ENCODE measurements at regions not wholly inside any gene's neighbourhood (a gene's known extent, or its start where the extent isn't known, plus 50 kb on each side); places are given as distances from the start of the nearest gene placed in this dataset.

DNA sequence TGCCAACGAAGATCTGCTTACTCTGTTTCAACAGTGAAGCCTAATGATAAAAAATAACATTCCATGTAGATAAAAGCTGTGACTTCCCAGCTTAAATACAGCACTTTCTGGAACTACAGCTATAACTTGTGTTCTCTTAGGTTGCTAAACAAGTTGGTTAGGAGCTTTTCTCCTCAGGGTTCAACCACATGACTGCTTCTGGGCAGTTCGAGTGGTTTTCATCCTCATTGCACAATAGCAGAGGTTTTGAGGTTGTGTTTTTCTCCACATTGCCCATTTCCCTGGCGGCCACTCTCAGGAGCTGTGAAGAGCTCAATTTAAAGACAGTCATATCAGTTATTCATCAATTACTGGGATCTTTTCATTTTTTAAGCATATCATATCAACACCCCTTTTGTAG, 102.2 kb upstream of the CYP1B1 start:
- peak; percentile 66 to 76 for DNase-seq
- Histone ChIP-seq H3K4me1 (peaks cover 0 to 7% (median 1%) of the 10 kb centered on the region in 4 donors), H3K27ac (peak overlapping the region; percentile 10 to 28), H3K36me3 (no peaks in the 10 kb centered on the region), H3K9me3 (no peaks in the 10 kb centered on the region), H3K27me3 (no peaks in the 10 kb centered on the region), H3K4me3 (no peak overlapping the region)
- intact Hi-C loops (cut with DNase I; ENCODE audit: low total_unique reads), result no loop called here
- TF ChIP-seq, protein P1, sequence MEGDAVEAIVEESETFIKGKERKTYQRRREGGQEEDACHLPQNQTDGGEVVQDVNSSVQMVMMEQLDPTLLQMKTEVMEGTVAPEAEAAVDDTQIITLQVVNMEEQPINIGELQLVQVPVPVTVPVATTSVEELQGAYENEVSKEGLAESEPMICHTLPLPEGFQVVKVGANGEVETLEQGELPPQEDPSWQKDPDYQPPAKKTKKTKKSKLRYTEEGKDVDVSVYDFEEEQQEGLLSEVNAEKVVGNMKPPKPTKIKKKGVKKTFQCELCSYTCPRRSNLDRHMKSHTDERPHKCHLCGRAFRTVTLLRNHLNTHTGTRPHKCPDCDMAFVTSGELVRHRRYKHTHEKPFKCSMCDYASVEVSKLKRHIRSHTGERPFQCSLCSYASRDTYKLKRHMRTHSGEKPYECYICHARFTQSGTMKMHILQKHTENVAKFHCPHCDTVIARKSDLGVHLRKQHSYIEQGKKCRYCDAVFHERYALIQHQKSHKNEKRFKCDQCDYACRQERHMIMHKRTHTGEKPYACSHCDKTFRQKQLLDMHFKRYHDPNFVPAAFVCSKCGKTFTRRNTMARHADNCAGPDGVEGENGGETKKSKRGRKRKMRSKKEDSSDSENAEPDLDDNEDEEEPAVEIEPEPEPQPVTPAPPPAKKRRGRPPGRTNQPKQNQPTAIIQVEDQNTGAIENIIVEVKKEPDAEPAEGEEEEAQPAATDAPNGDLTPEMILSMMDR (IDR thresholded peaks at IDR 0.05), result peak in 1 of 2 experiments; percentile 10

DNA sequence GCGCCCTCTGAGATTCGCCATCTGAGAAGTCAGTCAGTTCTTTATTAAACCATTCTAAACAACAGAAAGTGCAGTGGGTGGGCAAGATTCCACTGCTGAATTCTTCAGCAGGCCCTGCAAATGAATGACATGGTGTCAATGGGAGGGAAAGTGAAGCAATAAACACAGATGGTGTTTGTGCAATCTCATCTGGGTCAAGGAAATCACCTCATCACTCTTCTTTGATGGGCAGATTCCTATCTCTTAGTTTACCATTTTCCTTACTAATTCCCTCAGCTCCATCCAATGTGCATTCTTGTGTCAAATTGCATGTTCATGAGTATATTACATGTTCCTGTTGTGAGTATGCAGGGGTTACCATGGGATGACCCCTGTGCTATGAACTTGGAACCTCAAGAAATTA, 100.7 kb upstream of the CYP1B1 start:
- Histone ChIP-seq H3K9me3 (no peaks in the 10 kb centered on the region), H3K27me3 (no peaks in the 10 kb centered on the region), H3K4me3 (no peak overlapping the region), H3K27ac (no peak overlapping the region), H3K36me3 (no peaks in the 10 kb centered on the region), H3K4me1 (peaks cover 0 to 7% (median 1%) of the 10 kb centered on the region in 4 donors)
- DNase-seq, result no peak
- TF ChIP-seq, protein P1 (IDR thresholded peaks at IDR 0.05), result no peak
- intact Hi-C loops (cut with DNase I; ENCODE audit: low total_unique reads), result no loop called here

DNA sequence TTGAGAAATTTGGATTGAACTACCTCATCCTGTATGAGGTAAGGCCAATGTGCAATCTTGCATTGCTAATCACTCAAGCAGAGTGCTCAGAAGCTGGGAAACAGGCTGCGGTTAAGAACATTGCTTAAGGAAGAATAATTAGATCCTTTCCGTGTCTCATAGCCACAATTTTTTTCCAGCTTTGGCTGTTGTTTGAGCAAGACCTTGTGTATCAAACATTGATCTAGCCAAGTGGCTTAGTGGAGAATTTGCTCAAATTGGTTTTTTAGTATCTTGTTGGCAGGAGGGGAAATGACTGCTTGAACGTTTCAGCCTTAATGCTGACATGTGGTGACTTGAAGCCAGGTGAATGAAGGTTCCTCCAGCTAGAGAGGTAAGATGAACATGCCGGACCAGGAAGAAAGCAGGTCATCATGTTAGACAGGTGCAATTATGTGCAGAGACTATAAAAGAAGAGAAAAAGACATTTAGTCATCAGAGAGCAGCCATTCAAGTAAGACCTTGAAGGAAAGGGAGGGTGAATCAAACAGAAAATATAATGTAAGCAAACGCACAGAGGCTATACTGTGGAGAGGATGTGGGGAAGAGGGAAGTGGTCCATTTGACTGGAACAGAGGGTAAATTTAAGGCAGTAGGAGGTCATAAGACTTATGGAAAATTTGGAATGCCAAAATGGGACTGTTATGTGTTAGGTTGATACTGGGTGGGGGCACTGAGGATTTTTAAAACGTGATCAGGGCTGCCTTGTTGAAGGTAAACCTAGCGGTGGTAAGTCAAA, 98.9 kb upstream of the CYP1B1 start:
- no peak overlapping the region for H3K4me3 ChIP-seq

DNA sequence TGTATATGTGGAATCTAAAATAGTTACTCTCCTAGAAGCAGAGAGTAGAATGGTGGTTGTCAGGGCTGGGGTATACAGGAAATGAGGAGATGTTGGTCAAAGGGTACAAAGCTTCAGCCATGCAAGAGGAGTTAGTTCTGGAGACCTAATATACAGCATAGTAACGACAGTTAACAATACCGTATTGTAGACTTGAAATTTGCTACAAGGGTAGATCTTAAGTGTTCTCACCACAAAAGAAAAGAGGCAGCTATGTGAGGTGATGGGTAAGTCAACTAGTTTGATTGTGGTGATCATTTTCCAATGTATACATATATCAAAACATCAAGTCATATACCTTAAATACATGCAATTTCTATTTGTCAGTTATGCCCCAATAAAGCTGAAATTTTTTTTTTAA, 98.2 kb upstream of the CYP1B1 start:
- intact Hi-C loops (cut with DNase I; ENCODE audit: low total_unique reads), result no loop called here
- Histone ChIP-seq H3K4me1 (peaks cover 0 to 7% (median 1%) of the 10 kb centered on the region in 4 donors), H3K27ac (no peak overlapping the region)

More for the DNA sequence above, 98.9 kb upstream of the CYP1B1 start:
- peak in 1 of 2 donors; percentile 53 for DNase-seq
- Histone ChIP-seq H3K4me1 (peaks cover 0 to 7% (median 1%) of the 10 kb centered on the region in 4 donors), H3K9me3 (no peaks in the 10 kb centered on the region), H3K36me3 (no peaks in the 10 kb centered on the region), H3K27me3 (no peaks in the 10 kb centered on the region), H3K27ac (no peak overlapping the region)
- TF ChIP-seq, protein P1 (IDR thresholded peaks at IDR 0.05), result no peak
- intact Hi-C loops (cut with DNase I; ENCODE audit: low total_unique reads), result no loop called here

DNA sequence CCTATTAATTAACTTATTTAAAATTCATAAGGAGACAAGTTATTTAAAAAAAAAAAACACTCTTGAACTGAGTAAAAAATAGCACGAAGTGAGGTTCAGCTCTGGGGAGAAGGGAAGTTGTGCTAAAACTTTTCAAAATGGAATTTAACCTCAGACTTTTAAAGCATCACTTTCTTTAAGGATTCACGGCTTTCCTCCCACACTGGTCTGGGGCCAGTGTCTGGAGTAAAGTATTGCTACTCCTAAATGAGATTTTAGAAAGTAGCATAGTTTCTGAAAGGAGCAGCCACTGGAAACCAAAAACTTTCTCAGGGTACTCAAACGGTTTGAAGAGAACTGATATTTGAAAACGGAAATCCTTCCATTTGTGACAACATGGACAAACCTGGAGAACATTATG, 97.7 kb upstream of the CYP1B1 start:
- H3K36me3 ChIP-seq, result no peaks in the 10 kb centered on the region
- TF ChIP-seq, protein P1 (IDR thresholded peaks at IDR 0.05), result no peak
- H3K4me1 ChIP-seq, result peaks cover 0 to 3% (median 1%) of the 10 kb centered on the region in 4 donors
- no peak overlapping the region for H3K4me3 ChIP-seq
- intact Hi-C loops (cut with DNase I; ENCODE audit: low total_unique reads), result no loop called here
- H3K9me3 ChIP-seq, result no peaks in the 10 kb centered on the region
- H3K27me3 ChIP-seq, result no peaks in the 10 kb centered on the region
- DNase-seq, result no peak
- H3K27ac ChIP-seq, result no peak overlapping the region

More for the DNA sequence above, 98.2 kb upstream of the CYP1B1 start:
- Histone ChIP-seq H3K27me3 (no peaks in the 10 kb centered on the region), H3K36me3 (no peaks in the 10 kb centered on the region), H3K4me3 (no peak overlapping the region), H3K9me3 (no peaks in the 10 kb centered on the region)
- DNase-seq, result no peak
- TF ChIP-seq, protein P1 (IDR thresholded peaks at IDR 0.05), result no peak
